ENCODE measurements at regions not wholly inside any gene's neighbourhood (a gene's known extent, or its start where the extent isn't known, plus 50 kb on each side); places are given as distances from the start of the nearest gene placed in this dataset.
"Not testable (repeated sequence)": the region's sequence is repeated elsewhere in the genome, so short reads cannot be mapped to it uniquely, and the experiment has no call there.

- no peak for DNase-seq
These were observed 86.0 kb upstream of the KCTD7 start for GRCh38 chr7:66542528-66543269.

- DNase-seq: no peak
These were observed 79.2 kb upstream of the KCTD7 start for GRCh38 chr7:66549466-66549865.

- no peak for DNase-seq
These were observed 75.7 kb upstream of the KCTD7 start for GRCh38 chr7:66553001-66553400.

GRCh38 chr7:66553675-66554074 lies 75.0 kb upstream of the KCTD7 start:
- not testable (repeated sequence) for DNase-seq

GRCh38 chr7:66554291-66554690 lies 74.4 kb upstream of the KCTD7 start:
- DNase-seq: not testable (repeated sequence)

- DNase-seq: not testable (repeated sequence)
These were observed 73.7 kb upstream of the KCTD7 start for GRCh38 chr7:66554842-66555430.

GRCh38 chr7:66556177-66556548 lies 72.5 kb upstream of the KCTD7 start:
- DNase-seq: no peak

- DNase-seq: no peak
These were observed 72.0 kb upstream of the KCTD7 start for GRCh38 chr7:66556549-66557213.

GRCh38 chr7:66557214-66558200 lies 71.2 kb upstream of the KCTD7 start:
- DNase-seq: peak; percentile 24 to 33

- no peak for DNase-seq
These were observed 70.5 kb upstream of the KCTD7 start for GRCh38 chr7:66558201-66558641.

GRCh38 chr7:66558660-66559465 lies 69.8 kb upstream of the KCTD7 start:
- no peak for DNase-seq

- no peak for DNase-seq
These were observed 64.6 kb upstream of the KCTD7 start for GRCh38 chr7:66564045-66564444.

GRCh38 chr7:66570179-66570578 lies 58.5 kb upstream of the KCTD7 start:
- not testable (repeated sequence) for DNase-seq

GRCh38 chr7:66571568-66571967 lies 57.1 kb upstream of the KCTD7 start:
- no peak for DNase-seq

GRCh38 chr7:66573782-66574495 lies 54.7 kb upstream of the KCTD7 start:
- not testable (repeated sequence) for DNase-seq

GRCh38 chr7:66574768-66575167 lies 53.9 kb upstream of the KCTD7 start:
- DNase-seq: not testable (repeated sequence)

GRCh38 chr7:66575398-66575797 lies 53.3 kb upstream of the KCTD7 start:
- DNase-seq: no peak

- DNase-seq: no peak
These were observed 52.0 kb upstream of the KCTD7 start for GRCh38 chr7:66576646-66577045.
